GM20000 (cell line): ENCODE measurements at regions not wholly inside any gene's neighbourhood (a gene's known extent, or its start where the extent isn't known, plus 50 kb on each side); places are given as distances from the start of the nearest gene placed in this dataset.

Experiments
- DNase-seq: peaks from one replicate; pipeline ENCODE4 v3.0.0; 2012; ENCODE audit warnings: low spot score
- TF ChIP-seq, protein P1 (sequence below): IDR thresholded peaks from 2 replicates; pipeline ENCODE4 v1.5.1; 2012; ENCODE audit warnings: mild to moderate bottlenecking, control low read depth; ENCODE audit errors: extremely low read depth, missing control alignments

DNA sequence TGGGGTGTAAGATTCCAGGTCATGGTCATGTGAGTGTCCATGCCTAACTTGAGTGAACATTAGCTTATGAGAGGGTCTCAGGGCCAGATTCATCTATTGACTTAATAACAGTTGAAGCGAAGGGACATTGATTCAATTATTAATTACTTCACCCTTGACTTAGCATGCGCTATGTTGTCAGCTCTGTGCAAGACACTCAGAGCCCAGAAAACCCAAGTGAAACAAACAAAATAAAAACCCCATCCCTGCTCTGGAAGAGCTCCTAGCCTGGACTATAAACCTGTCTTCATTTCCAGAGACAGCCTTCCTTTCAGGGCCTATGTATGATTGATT, 66.0 kb upstream of the TNS3 start:
- no peak for DNase-seq
- TF ChIP-seq, protein P1, sequence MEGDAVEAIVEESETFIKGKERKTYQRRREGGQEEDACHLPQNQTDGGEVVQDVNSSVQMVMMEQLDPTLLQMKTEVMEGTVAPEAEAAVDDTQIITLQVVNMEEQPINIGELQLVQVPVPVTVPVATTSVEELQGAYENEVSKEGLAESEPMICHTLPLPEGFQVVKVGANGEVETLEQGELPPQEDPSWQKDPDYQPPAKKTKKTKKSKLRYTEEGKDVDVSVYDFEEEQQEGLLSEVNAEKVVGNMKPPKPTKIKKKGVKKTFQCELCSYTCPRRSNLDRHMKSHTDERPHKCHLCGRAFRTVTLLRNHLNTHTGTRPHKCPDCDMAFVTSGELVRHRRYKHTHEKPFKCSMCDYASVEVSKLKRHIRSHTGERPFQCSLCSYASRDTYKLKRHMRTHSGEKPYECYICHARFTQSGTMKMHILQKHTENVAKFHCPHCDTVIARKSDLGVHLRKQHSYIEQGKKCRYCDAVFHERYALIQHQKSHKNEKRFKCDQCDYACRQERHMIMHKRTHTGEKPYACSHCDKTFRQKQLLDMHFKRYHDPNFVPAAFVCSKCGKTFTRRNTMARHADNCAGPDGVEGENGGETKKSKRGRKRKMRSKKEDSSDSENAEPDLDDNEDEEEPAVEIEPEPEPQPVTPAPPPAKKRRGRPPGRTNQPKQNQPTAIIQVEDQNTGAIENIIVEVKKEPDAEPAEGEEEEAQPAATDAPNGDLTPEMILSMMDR, result no peak

DNA sequence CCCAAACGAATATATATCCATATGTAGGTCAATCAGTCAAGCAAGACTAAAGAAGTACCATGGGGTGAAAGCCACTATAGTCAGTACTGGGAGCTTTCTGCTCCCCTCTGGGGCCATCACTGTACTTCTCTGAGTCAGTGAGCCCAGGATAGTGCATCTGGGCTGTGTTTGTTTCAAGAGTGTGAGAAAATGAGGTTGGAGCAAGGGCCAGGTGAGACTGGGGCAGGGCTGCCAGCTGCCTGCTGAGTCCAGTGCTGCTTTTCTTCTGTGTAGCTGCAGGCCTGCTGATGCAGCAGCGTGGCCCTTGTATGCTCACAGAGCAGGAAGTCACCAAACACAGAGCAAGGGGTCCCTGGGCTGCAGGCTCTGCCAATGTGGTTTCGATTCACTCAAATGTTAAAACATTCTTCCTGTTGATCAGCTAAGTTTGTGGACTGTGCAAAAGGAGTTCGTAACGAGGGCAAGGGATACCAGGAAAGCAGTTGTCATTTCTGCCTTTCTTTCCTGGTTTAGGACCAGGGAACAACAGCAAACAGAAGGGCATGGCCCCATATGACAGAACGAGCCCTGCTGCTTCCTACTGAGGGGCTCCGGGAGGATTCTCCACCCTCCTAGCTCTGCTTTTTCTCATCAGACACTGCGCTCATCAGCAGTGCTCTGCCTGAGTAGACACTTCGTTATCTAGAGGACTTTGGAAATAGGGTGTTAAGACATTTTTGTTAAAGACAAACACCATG, 65.4 kb upstream of the TNS3 start:
- TF ChIP-seq, protein P1, result no peak
- no peak for DNase-seq

DNA sequence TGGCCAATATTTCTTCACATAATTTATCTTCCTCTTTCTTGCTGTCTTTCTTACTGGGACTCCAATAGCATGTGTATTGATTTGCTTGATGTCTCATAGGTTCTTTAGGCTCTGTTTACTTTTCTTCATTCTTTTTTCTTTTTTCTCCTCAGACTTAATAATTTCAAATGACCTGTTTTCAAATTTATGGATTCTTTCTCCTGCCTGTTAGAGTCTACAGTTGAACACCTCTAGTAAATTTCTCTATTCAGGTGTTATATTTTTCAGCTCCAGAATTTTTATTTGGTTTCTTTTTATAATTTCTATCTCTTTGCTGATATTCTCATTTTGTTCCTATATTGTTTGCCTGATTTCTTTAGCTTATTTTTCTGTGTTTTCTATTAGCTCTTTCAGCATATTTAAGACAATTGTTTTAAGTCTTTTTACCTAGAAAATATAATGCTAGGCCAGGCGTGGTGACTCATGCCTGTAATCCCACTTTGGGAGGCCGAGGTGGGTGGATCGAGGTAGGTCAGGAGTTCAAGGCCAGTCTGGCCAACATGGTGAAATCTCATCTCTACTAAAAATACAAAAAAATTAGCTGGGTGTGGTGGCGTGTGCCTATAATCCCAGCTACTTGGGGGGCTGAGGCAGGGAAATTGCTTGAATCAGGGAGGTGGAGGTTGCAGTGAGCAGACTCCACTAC, 61.9 kb upstream of the TNS3 start:
- TF ChIP-seq, protein P1, result no peak
- DNase-seq, result no peak

DNA sequence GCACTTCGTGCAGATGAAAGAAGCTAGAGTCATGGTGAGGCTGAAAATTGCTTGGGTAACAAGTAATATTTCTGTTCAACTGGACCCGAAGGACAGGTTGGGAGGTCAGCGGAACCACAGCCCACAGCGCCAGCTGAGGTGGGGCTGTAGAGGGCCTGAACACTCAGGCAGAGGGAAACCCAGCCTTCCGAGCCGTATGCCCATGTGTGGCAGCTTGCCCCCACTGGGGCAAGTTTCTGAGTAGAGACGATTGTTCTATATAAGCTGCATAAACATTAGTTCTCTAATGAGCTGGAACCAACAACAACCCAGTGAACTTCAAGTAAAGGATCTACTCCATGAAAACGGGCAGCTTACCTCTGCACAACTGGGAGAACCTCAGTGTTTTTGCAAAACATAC, 58.4 kb upstream of the TNS3 start:
- DNase-seq, result no peak
- TF ChIP-seq, protein P1, result no peak

DNA sequence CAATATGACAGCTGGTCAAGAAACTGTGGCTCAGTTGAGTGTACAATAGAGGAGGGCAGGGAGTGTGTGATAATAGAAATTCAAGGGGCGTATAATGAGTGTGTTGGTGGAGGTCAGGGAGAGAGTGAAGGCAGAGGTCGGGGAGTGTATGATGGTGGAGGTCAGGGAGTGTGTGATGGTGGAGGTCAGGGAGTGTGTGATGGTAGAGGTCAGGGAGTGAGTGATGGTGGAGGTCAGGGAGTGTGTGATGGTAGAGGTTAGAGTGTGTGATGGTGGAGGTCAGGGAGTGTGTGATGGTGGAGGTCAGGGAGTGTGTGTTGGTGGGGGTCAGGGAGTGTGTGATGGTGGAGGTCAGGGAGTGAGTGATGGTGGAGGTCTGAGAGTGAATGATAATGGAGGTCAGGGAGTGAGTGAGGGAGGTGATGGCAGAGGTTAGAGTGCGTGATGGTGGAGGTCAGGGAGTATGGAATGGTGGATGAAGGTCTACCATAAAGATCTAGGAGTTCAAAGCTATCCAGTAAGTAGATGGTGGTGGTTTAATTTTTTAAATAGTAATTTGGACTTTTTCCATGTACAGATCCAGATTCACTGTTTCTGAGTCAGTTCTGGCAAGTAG, 57.7 kb upstream of the TNS3 start:
- no peak for DNase-seq
- TF ChIP-seq, protein P1, result no peak

DNA sequence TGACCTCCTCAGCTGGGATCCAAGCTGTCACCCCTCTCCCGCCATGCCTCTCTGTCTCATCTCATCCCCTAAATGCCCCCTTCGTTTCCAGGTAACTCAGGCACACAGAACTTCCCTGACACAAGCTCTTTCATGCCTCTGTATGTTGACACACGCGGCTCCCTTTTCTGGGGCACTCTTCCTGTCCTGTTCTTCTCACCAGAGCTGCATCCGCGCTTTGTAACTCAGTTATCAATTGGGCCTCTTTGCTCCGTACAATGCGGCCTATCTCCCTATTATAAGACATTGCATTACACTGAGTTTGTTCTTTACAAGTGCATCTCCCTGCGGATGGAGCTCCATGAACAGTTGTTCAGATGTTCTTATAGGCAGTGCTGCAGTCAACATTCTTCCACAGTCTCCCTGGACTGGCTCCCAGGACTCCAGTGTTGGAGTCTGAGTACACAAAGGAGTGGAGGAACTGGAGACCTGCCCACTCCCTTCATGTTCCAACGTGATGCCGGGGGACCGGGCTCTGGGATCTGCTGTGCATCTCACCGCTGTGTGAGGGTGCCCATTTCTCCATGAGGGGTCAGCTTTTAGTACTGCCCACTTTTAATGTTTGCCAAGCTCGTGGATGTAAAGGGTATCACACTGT, 56.9 kb upstream of the TNS3 start:
- DNase-seq, result no peak
- TF ChIP-seq, protein P1, result no peak

DNA sequence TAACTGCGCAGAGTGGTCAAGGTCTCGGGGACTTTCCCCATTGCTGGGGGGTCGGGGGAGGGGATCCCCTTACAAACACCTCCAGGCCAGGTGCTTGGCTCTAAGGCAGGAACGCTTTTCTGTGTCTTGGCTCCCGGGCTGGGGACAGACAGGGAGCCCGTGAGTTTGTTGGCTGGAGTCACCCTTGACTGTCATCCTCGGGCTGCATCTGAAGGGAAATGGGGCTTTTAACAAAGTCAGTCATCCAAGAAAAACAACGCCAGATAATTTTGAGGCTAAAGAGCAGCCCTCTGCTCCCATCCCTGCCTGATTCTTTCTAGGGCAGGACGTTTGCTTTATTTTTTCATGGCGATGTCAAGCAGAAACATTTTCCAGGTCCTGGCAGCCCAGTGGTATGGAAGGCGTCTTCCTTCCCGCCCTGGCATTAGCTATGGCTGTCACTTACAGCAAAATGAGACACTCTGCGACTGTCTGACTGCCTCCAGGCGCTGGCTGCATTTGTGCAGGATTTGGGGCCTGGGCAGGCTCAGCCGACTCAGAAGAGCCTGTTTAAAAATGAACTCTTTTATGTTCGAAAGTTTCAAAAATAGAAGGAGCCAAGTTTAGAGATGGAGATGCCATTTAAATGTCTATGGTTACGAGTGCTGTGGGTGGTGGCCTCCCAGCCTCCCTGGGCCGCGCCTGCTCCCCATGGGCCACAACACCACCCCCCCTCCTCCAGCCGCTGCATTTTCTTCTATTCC, 54.7 kb upstream of the TNS3 start:
- TF ChIP-seq, protein P1, result no peak
- no peak for DNase-seq
